Prostate gland (tissue), 2 donors: ENCODE measurements at regions not wholly inside any gene's neighbourhood (a gene's known extent, or its start where the extent isn't known, plus 50 kb on each side); places are given as distances from the start of the nearest gene placed in this dataset.

Source experiments
- POLR2A ChIP-seq: fragments of 450-650 bp; IDR thresholded peaks from one replicate; pipeline ENCODE4 v1.6.1; 2016; ENCODE audit warnings: antibody characterized with exemption, mild to moderate bottlenecking
- POLR2AphosphoS5 ChIP-seq: sonication (generic); formaldehyde crosslinking; IDR thresholded peaks from one replicate; pipeline ENCODE4 v1.6.1; 2017; ENCODE audit warnings: antibody characterized with exemption
- TF ChIP-seq, protein P1 (sequence below), 4 experiments: fragments of 200-600 bp in 2 of 4; fragments of 450-650 bp in 2 of 4; sonication (generic) in 2 of 4; IDR thresholded peaks; 1 replicate in 3 of 4; 2 replicates in 1 of 4; pipeline ENCODE4 v1.5.1; 2016 to 2019; ENCODE audit warnings: antibody characterized with exemption in 4 of 4, mild to moderate bottlenecking in 2 of 4, moderate library complexity in 2 of 4

DNA sequence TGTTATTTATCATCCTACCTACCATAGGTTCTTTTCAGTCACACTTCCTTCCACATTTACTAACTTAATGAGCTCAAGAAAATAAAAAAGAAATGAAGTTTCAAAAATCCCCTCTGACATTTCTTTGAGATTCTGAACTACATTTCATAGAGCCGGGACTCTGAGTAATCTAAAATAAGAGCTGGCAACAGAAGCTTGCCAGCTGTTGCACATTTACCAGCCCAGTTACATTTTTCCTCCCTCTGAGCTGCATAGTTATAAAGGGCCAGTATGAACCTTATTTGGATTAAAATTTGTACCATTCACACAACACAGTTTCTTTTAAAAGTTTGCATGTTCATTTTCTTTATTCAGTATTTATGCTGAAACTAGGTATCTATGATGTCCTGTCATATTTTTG lies 119.5 kb upstream of the CAV2 start:
- TF ChIP-seq POLR2AphosphoS5: no peak
- TF ChIP-seq, protein P1, sequence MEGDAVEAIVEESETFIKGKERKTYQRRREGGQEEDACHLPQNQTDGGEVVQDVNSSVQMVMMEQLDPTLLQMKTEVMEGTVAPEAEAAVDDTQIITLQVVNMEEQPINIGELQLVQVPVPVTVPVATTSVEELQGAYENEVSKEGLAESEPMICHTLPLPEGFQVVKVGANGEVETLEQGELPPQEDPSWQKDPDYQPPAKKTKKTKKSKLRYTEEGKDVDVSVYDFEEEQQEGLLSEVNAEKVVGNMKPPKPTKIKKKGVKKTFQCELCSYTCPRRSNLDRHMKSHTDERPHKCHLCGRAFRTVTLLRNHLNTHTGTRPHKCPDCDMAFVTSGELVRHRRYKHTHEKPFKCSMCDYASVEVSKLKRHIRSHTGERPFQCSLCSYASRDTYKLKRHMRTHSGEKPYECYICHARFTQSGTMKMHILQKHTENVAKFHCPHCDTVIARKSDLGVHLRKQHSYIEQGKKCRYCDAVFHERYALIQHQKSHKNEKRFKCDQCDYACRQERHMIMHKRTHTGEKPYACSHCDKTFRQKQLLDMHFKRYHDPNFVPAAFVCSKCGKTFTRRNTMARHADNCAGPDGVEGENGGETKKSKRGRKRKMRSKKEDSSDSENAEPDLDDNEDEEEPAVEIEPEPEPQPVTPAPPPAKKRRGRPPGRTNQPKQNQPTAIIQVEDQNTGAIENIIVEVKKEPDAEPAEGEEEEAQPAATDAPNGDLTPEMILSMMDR (IDR thresholded peaks at IDR 0.05): no peak
- TF ChIP-seq POLR2A: no peak
